WTC11 (cell line): ENCODE measurements at regions not wholly inside any gene's neighbourhood (a gene's known extent, or its start where the extent isn't known, plus 50 kb on each side); places are given as distances from the start of the nearest gene placed in this dataset.

Source experiments
- ATAC-seq: fragments of 200-7000 bp; cut with Tn5 transposase; 2 replicates; pipeline ENCODE4 v1.10.0; 2021; ENCODE audit warnings: mild to moderate bottlenecking, moderate library complexity
- CTCF ChIA-PET: fragments of 300-600 bp; sonication (Branson Sonifier 250); formaldehyde crosslinking; loops from one replicate; lab custom pipeline; 2021; ENCODE audit warnings: antibody characterized with exemption; lab: Charles Lee
- POLR2A ChIA-PET: fragments of 350-600 bp; sonication (Branson Sonifier 250); formaldehyde crosslinking; loops from one replicate; lab custom pipeline; 2021; ENCODE audit warnings: antibody characterized with exemption; lab: Charles Lee
- DNase-seq: peaks from one replicate; pipeline ENCODE4 v3.0.0; 2021; ENCODE audit warnings: low spot score
- H3K27ac Mint-ChIP-seq: 2 replicates; pipeline ENCODE4 v1.8.0; 2021; ENCODE audit warnings: mixed read lengths
- H3K27me3 Mint-ChIP-seq: 2 replicates; pipeline ENCODE4 v1.8.0; 2021; ENCODE audit warnings: low read depth, mild to moderate bottlenecking, moderate library complexity, mixed read lengths
- H3K36me3 Mint-ChIP-seq: 2 replicates; pipeline ENCODE4 v1.8.0; 2021; ENCODE audit warnings: mixed read lengths
- H3K4me1 Mint-ChIP-seq: 2 replicates; pipeline ENCODE4 v1.8.0; 2022; ENCODE audit warnings: mixed read lengths
- H3K4me3 Mint-ChIP-seq: 2 replicates; pipeline ENCODE4 v1.8.0; 2021; ENCODE audit warnings: mild to moderate bottlenecking, moderate library complexity, mixed read lengths
- H3K9me3 Mint-ChIP-seq: 2 replicates; pipeline ENCODE4 v1.8.0; 2021; ENCODE audit warnings: mixed read lengths
- ATF6 ChIP-seq: sonication (generic); formaldehyde crosslinking; IDR thresholded peaks from 2 replicates; pipeline ENCODE4 v1.8.1; 2023; ENCODE audit warnings: mild to moderate bottlenecking, missing genetic modification reagents
- CREB1 ChIP-seq: sonication (generic); formaldehyde crosslinking; IDR thresholded peaks from 2 replicates; pipeline ENCODE4 v1.8.0; 2023; ENCODE audit warnings: mild to moderate bottlenecking, missing genetic modification reagents
- E2F5 ChIP-seq: sonication (generic); formaldehyde crosslinking; IDR thresholded peaks from 2 replicates; pipeline ENCODE4 v1.8.1; 2022; ENCODE audit warnings: mild to moderate bottlenecking, moderate library complexity, missing genetic modification reagents
- ELF4 ChIP-seq: sonication (generic); formaldehyde crosslinking; IDR thresholded peaks from 2 replicates; pipeline ENCODE4 v1.8.1; 2022; ENCODE audit warnings: low read depth, mild to moderate bottlenecking, moderate library complexity, missing genetic modification reagents
- EMX1 ChIP-seq: fragments of 250-450 bp; sonication (Bioruptor Pico); IDR thresholded peaks from 2 replicates; pipeline ENCODE4 v1.8.0; 2021; ENCODE audit warnings: mild to moderate bottlenecking
- FOXK1 ChIP-seq: sonication (generic); formaldehyde crosslinking; IDR thresholded peaks from 2 replicates; pipeline ENCODE4 v1.8.0; 2022; ENCODE audit warnings: mild to moderate bottlenecking, moderate library complexity, missing genetic modification reagents
- GABPB1 ChIP-seq: sonication (generic); formaldehyde crosslinking; IDR thresholded peaks from 2 replicates; pipeline ENCODE4 v1.8.1; 2023; ENCODE audit warnings: mild to moderate bottlenecking, missing genetic modification reagents
- JAZF1 ChIP-seq: fragments of 250-450 bp; sonication (Bioruptor Pico); IDR thresholded peaks from 2 replicates; pipeline ENCODE4 v1.9.0; 2021; ENCODE audit warnings: moderate library complexity, mild to moderate bottlenecking, inconsistent platforms
- JUN ChIP-seq: sonication (generic); formaldehyde crosslinking; IDR thresholded peaks from 2 replicates; pipeline ENCODE4 v1.8.0; 2023; ENCODE audit warnings: mild to moderate bottlenecking, missing genetic modification reagents
- NFATC4 ChIP-seq: fragments of 250-450 bp; sonication (Bioruptor Pico); IDR thresholded peaks from 2 replicates; pipeline ENCODE4 v1.9.0; 2021; ENCODE audit warnings: mild to moderate bottlenecking
- OVOL2 ChIP-seq: fragments of 250-450 bp; sonication (Bioruptor Pico); IDR thresholded peaks from 2 replicates; pipeline ENCODE4 v1.9.0; 2021; ENCODE audit warnings: mild to moderate bottlenecking, borderline replicate concordance
- SMAD4 ChIP-seq: sonication (generic); formaldehyde crosslinking; IDR thresholded peaks from 2 replicates; pipeline ENCODE4 v1.8.0; 2022; ENCODE audit warnings: mild to moderate bottlenecking, missing genetic modification reagents
- TCF7 ChIP-seq: sonication (generic); formaldehyde crosslinking; IDR thresholded peaks from 2 replicates; pipeline ENCODE4 v1.8.0; 2022; ENCODE audit warnings: mild to moderate bottlenecking, low read depth, missing genetic modification reagents, moderate library complexity
- TEAD4 ChIP-seq: sonication (generic); formaldehyde crosslinking; IDR thresholded peaks from 2 replicates; pipeline ENCODE4 v1.8.0; 2022; ENCODE audit warnings: mild to moderate bottlenecking, missing genetic modification reagents
- TP53 ChIP-seq: sonication (generic); formaldehyde crosslinking; IDR thresholded peaks from 2 replicates; pipeline ENCODE4 v1.8.1; 2023; ENCODE audit warnings: mild to moderate bottlenecking, missing genetic modification reagents
- USF1 ChIP-seq: sonication (generic); formaldehyde crosslinking; IDR thresholded peaks from 2 replicates; pipeline ENCODE4 v1.8.0; 2022; ENCODE audit warnings: mild to moderate bottlenecking, missing genetic modification reagents
- ZBTB43 ChIP-seq: sonication (generic); formaldehyde crosslinking; IDR thresholded peaks from 2 replicates; pipeline ENCODE4 v1.8.1; 2023; ENCODE audit warnings: mild to moderate bottlenecking, missing genetic modification reagents
- ZNF281 ChIP-seq: sonication (generic); formaldehyde crosslinking; IDR thresholded peaks from 2 replicates; pipeline ENCODE4 v1.8.0; 2023; ENCODE audit warnings: mild to moderate bottlenecking, missing genetic modification reagents
- TF ChIP-seq, protein P1 (sequence below): sonication (generic); formaldehyde crosslinking; IDR thresholded peaks from 2 replicates; pipeline ENCODE4 v1.8.1; 2023; ENCODE audit warnings: mild to moderate bottlenecking, missing genetic modification reagents, moderate library complexity
- TF ChIP-seq, protein P2 (sequence below): sonication (generic); formaldehyde crosslinking; IDR thresholded peaks from 2 replicates; pipeline ENCODE4 v1.8.0; 2022; ENCODE audit warnings: missing genetic modification reagents

- ChIA-PET CTCF (no interaction called here), POLR2A (interaction anchor here (0.5 kb wide), 1 partner anchor 638 kb away, joined by 3 read pairs; no protein-coding TSS in a partner anchor)
- DNase-seq (no peak), ATAC-seq (no peak)
- H3K36me3 Mint-ChIP-seq: no peaks in the 10 kb centered on the region
- no peak overlapping the region for H3K27ac Mint-ChIP-seq
- H3K27me3 Mint-ChIP-seq: no peaks in the 10 kb centered on the region; the same call in 1 of the 2 replicates
- no peaks in the 10 kb centered on the region for H3K9me3 Mint-ChIP-seq
- peaks cover 4% of the 10 kb centered on the region; the same call in 1 of the 2 replicates for H3K4me1 Mint-ChIP-seq
- TF ChIP-seq OVOL2 (CRISPR knock-in tag): no peak
- H3K4me3 Mint-ChIP-seq: no peak overlapping the region
Observed at GRCh38 chr4:104878936-104879335, 267.7 kb upstream of the TET2 start.

- Mint-ChIP-seq H3K27ac (no peak overlapping the region), H3K4me3 (no peak overlapping the region), H3K36me3 (no peaks in the 10 kb centered on the region), H3K27me3 (no peaks in the 10 kb centered on the region; the same call in 1 of the 2 replicates), H3K4me1 (peaks cover 4% of the 10 kb centered on the region; the same call in 1 of the 2 replicates), H3K9me3 (no peaks in the 10 kb centered on the region)
- ATAC-seq: no peak
- CTCF ChIA-PET: no interaction called here
- TF ChIP-seq SMAD4: no peak
- no peak for TF ChIP-seq CREB1
- TF ChIP-seq TEAD4 (CRISPR knock-in tag): no peak
- TF ChIP-seq GABPB1 (CRISPR knock-in tag): no peak
- no peak for TF ChIP-seq NFATC4
- TF ChIP-seq EMX1 (CRISPR knock-in tag): no peak
- TF ChIP-seq ZBTB43: no peak
- no peak for TF ChIP-seq JAZF1
- no peak for TF ChIP-seq ELF4 (CRISPR knock-in tag)
- TF ChIP-seq, protein P1, sequence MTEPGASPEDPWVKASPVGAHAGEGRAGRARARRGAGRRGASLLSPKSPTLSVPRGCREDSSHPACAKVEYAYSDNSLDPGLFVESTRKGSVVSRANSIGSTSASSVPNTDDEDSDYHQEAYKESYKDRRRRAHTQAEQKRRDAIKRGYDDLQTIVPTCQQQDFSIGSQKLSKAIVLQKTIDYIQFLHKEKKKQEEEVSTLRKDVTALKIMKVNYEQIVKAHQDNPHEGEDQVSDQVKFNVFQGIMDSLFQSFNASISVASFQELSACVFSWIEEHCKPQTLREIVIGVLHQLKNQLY (CRISPR knock-in tag): no peak
- TF ChIP-seq JUN: no peak
- TF ChIP-seq FOXK1: no peak
- TF ChIP-seq TCF7 (CRISPR knock-in tag): no peak
- TF ChIP-seq TP53: no peak
- no peak for TF ChIP-seq ATF6 (CRISPR knock-in tag)
- TF ChIP-seq USF1 (CRISPR knock-in tag): no peak
- TF ChIP-seq, protein P2, sequence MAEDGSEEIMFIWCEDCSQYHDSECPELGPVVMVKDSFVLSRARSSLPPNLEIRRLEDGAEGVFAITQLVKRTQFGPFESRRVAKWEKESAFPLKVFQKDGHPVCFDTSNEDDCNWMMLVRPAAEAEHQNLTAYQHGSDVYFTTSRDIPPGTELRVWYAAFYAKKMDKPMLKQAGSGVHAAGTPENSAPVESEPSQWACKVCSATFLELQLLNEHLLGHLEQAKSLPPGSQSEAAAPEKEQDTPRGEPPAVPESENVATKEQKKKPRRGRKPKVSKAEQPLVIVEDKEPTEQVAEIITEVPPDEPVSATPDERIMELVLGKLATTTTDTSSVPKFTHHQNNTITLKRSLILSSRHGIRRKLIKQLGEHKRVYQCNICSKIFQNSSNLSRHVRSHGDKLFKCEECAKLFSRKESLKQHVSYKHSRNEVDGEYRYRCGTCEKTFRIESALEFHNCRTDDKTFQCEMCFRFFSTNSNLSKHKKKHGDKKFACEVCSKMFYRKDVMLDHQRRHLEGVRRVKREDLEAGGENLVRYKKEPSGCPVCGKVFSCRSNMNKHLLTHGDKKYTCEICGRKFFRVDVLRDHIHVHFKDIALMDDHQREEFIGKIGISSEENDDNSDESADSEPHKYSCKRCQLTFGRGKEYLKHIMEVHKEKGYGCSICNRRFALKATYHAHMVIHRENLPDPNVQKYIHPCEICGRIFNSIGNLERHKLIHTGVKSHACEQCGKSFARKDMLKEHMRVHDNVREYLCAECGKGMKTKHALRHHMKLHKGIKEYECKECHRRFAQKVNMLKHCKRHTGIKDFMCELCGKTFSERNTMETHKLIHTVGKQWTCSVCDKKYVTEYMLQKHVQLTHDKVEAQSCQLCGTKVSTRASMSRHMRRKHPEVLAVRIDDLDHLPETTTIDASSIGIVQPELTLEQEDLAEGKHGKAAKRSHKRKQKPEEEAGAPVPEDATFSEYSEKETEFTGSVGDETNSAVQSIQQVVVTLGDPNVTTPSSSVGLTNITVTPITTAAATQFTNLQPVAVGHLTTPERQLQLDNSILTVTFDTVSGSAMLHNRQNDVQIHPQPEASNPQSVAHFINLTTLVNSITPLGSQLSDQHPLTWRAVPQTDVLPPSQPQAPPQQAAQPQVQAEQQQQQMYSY: no peak
- TF ChIP-seq E2F5 (CRISPR knock-in tag): no peak
- TF ChIP-seq ZNF281: no peak
- TF ChIP-seq, all 79 proteins: peak for 0
- no peak for DNase-seq
- POLR2A ChIA-PET: no interaction called here
Observed at GRCh38 chr4:104879367-104879766, 267.3 kb upstream of the TET2 start.
